Natural killer cell treated with Interleukin-12 subunit alpha and Interleukin-12 subunit beta and Interleukin-15 and Interleukin-18, amount 100 ng/mL, for 72 hours (primary cell): ENCODE measurements at regions not wholly inside any gene's neighbourhood (a gene's known extent, or its start where the extent isn't known, plus 50 kb on each side); places are given as distances from the start of the nearest gene placed in this dataset.

ENCODE experiments used
- ATAC-seq, 2 donors: fragments of 150-1000 bp; cut with Tn5 transposase in 1 of 2; sonication (Bioruptor Pico), chemical (Tn5 transposase) in 1 of 2; 2 replicates each; pipeline ENCODE4 v1.10.0; 2021
- DNase-seq: peaks from one replicate; pipeline ENCODE4 v3.0.0; 2022; ENCODE audit warnings: low spot score
- H3K27ac Mint-ChIP-seq, 2 donors: 1 replicate in 1 of 2; 2 replicates in 1 of 2; pipeline ENCODE4 v1.8.0; 2022; ENCODE audit warnings: mixed read lengths in 2 of 2, mild to moderate bottlenecking in 1 of 2, moderate library complexity in 1 of 2
- H3K27me3 Mint-ChIP-seq, 2 donors: 1 replicate in 1 of 2; 2 replicates in 1 of 2; pipeline ENCODE4 v1.8.0; 2022; ENCODE audit warnings: mixed read lengths in 2 of 2
- H3K36me3 Mint-ChIP-seq: one replicate; pipeline ENCODE4 v1.8.0; 2022; ENCODE audit warnings: mixed read lengths
- H3K4me1 Mint-ChIP-seq, 2 donors: 1 replicate in 1 of 2; 2 replicates in 1 of 2; pipeline ENCODE4 v1.8.0; 2022; ENCODE audit warnings: low read depth in 2 of 2, mixed read lengths in 2 of 2, mild to moderate bottlenecking in 1 of 2
- H3K4me3 Mint-ChIP-seq: one replicate; pipeline ENCODE4 v1.8.0; 2022; ENCODE audit warnings: mixed read lengths
- H3K9me3 Mint-ChIP-seq: 2 replicates; pipeline ENCODE4 v1.8.0; 2022; ENCODE audit warnings: mixed read lengths

DNA sequence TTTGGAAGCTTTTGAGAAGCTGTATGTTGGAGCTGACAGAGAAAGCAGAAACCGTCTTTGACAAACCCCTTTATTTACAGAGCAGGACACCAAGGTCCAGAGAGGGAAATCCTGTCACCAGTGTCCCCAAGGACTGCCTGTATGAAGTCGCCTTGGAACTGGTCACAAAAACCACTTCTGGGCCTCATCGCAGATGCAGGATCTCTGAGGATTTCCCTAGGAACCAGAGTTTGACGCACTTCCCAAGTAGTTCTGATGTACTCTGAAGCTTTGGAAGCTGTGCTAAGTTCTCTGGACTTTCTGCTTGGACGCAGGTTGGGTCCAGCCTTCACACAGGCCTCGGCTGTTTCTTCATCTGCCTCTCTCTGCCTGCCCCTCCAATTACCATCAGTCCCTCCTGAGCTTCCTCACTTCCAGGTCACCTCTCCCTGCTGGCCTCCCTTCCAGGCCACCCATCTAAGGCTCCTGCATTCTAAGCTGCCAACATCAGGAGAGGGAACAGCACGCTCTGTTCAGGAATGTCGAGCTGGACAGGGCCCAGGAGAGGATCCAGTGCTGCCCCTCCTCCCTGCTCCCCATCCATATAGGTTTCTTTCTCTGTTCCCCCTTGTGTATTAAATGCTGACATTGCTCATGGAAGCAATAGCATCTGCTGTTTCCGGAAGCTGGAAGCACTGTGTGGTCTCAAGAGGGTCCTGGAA, 270.8 kb downstream of the OPA1 start:
- Mint-ChIP-seq H3K4me3 (no peak overlapping the region), H3K27me3 (peaks cover 8 to 28% of the 10 kb centered on the region in 2 donors), H3K27ac (no peak overlapping the region), H3K4me1 (no peaks in the 10 kb centered on the region), H3K36me3 (no peaks in the 10 kb centered on the region), H3K9me3 (no peaks in the 10 kb centered on the region)
- peak in 1 of 2 donors; percentile 33 for ATAC-seq
- no peak for DNase-seq

DNA sequence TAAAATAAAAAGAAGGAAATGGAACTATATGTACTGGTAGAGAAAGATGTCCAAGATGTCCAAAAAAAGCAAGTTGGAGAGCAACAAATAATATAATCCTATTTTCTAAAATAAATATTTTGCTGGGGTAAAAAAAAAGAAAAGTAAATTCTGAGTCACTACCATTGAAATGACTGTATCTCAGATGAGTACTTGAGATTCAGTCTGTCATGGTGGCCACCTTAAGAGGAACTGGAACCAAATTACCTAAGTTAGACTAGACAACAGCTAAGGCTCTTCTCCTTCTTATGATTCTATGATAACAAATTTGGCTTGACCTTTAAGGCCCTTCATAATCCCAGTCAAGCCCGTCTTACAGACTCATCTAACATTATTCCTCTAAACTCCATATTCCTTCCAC, 270.6 kb upstream of the HES1 start:
- Mint-ChIP-seq H3K27ac (no peak overlapping the region), H3K27me3 (peaks cover 13 to 30% of the 10 kb centered on the region in 2 donors), H3K4me1 (no peaks in the 10 kb centered on the region), H3K36me3 (no peaks in the 10 kb centered on the region), H3K4me3 (no peak overlapping the region), H3K9me3 (no peaks in the 10 kb centered on the region)
- no peak for ATAC-seq
- DNase-seq, result no peak

DNA sequence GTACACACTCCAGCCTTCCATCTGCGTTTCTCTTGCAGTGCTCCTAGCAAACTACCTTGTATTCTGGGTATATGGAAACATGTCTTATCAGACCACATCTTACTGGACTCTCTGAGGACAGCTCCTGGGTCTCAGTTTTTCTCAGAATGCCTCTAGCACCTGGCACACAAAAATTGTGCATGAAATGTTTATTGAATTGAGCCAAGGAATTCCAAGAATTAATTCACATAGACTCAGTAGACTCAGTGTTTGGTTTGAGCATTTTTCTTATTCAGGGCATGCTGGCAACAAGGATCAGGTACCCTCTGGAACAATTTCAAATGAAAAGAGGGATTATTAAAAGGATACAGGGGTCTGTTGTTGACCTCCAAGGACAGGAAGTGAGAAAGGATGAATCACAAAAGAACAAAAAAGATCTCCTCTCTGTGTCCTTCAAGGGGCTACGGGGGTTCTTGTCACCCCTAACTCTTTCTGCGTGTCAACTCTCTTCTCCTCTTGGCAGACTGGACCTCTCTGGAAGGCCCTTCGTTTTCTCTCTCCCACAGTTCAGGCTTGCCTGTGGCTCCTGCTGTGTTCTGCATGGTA, 270.0 kb upstream of the HES1 start:
- Mint-ChIP-seq H3K4me1 (no peaks in the 10 kb centered on the region), H3K4me3 (no peak overlapping the region), H3K36me3 (no peaks in the 10 kb centered on the region), H3K27ac (no peak overlapping the region), H3K27me3 (peaks cover 16 to 33% of the 10 kb centered on the region in 2 donors), H3K9me3 (no peaks in the 10 kb centered on the region)
- ATAC-seq (no peak), DNase-seq (no peak)

DNA sequence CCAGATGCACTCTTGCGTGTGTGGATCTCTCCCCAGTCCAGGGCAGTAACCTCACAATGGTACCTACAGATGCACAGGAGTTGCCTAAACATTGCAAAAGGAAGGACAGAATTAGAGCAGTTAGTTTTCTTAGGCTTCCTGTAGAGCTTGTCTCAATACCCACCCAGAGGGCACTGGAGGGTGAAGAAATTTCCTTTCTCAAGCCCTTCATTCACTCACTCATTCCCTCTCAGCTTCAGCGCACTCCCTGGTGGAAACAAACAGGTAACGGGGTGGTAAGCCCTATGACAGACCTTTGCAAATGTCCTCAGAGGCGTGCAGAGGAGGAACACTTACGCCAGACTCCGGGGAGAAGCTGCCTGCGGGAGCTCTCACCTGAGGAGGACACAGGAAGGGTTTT, 267.4 kb upstream of the HES1 start:
- DNase-seq (no peak), ATAC-seq (no peak)
- Mint-ChIP-seq H3K4me1 (no peaks in the 10 kb centered on the region), H3K4me3 (no peak overlapping the region), H3K27ac (no peak overlapping the region), H3K27me3 (peaks cover 13 to 22% of the 10 kb centered on the region in 2 donors), H3K36me3 (no peaks in the 10 kb centered on the region), H3K9me3 (no peaks in the 10 kb centered on the region)

DNA sequence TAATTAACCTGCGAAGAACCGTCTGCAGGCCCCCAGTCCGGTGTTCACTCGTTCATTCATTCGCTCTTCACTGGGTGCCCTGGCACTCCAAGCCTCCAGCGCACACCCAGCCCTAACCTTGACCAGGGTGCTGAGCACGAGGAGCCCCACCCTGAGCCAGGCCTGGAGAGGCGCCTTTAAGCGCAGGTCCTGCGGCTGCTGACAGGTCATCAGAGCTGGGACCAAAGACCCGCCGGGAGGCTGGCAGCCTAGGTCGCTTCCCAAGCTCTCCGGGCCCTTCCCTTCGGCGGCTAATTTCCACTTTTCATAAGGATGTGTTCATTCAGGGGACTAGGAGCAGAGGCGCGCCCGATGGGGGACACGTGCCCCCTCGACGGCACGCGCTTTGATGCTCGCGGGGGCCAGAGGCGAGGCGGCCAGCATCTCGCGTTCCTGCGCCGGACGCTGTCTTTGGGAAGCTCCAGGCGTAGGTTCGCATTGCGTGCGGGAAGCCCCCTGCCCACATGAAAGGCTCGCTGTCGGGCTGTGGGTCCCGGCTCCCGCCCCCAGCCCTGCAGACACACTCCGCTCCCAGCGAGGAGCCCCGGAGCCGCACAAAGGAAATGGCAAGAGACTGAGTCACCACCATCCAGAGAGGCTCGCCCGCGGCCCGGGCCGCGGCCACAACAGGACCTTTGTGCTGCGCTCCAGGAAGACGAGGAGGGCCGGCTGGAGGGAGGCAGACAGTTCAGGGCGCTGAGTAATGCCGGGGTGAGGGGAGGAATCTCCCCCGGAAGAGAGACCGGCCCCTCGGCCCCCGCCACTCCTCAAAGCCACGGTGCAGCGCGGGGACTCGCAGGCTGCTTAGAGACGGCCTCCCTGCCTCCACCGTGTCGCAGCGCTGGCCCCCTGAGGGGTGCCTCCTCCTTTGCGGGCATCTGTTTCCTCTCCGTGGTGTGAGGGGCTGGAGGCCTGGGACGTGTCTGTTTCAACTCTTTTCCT, 266.4 kb upstream of the HES1 start:
- peak; percentile 60 to 72 for ATAC-seq
- Mint-ChIP-seq H3K4me1 (no peaks in the 10 kb centered on the region), H3K4me3 (no peak overlapping the region), H3K27me3 (peaks cover 13 to 25% of the 10 kb centered on the region in 2 donors), H3K27ac (no peak overlapping the region), H3K36me3 (no peaks in the 10 kb centered on the region), H3K9me3 (no peaks in the 10 kb centered on the region)
- DNase-seq, result no peak

DNA sequence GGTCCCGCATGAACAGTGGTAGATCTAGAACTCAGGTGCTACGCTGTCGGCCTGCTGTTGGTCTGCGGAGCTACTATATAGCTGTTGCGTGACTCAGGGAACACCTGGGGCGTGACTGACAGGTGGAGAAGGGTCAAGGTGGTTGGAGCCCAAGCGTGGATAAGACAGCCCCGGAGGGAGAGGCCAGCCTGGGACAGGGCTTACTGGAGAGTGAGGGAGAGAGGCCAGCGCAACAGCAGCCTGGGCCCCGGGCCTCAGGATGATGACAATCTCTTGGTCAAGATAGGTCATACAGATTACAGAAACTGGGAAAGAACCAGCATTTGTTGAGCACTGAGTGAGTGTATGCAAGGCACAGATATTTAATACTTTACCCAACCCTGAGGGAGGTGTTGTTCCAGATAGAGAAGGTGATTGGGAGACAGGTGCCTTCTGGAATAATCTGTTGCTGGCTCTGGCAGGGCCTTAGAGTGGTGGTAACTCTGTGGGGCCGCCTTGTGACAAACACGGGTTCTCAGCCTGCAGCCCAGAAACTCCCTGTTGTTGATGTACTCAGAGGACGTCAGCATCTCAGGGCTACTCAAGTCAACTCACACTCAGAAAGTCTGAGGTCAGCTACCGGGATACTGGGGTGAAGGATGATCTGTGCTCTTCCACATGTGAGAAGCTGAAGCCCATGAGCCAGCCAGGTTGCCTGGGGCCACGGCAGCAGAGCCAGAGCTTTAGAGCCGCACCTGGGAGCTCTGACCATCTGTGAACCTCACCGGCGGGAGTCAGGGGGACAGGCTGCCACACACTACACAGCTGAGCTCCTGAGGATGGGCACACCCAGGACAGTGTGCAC, 265.4 kb upstream of the HES1 start:
- H3K27me3 Mint-ChIP-seq, result peaks cover 13 to 29% of the 10 kb centered on the region in 2 donors
- H3K9me3 Mint-ChIP-seq, result no peaks in the 10 kb centered on the region
- H3K4me1 Mint-ChIP-seq, result no peaks in the 10 kb centered on the region
- H3K36me3 Mint-ChIP-seq, result no peaks in the 10 kb centered on the region
- H3K27ac Mint-ChIP-seq, result no peak overlapping the region
- no peak for ATAC-seq
- H3K4me3 Mint-ChIP-seq, result no peak overlapping the region
- no peak for DNase-seq

DNA sequence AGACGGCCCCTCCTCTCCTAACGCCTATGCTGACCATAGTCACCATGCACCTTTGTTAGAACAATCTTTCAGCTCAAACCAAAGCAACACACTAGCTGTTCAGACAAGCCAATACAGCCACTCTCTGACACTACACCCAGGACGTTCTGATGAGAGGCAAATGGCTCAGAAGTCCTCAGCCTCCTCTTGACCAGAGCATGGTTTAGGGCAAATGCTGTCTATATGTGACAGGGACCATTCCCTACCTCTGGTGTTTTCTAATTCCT, 264.8 kb upstream of the HES1 start:
- no peaks in the 10 kb centered on the region for H3K36me3 Mint-ChIP-seq
- ATAC-seq, result no peak
- H3K4me3 Mint-ChIP-seq, result no peak overlapping the region
- peaks cover 13 to 29% of the 10 kb centered on the region in 2 donors for H3K27me3 Mint-ChIP-seq
- DNase-seq, result no peak
- H3K27ac Mint-ChIP-seq, result no peak overlapping the region
- H3K9me3 Mint-ChIP-seq, result no peaks in the 10 kb centered on the region
- H3K4me1 Mint-ChIP-seq, result no peaks in the 10 kb centered on the region

DNA sequence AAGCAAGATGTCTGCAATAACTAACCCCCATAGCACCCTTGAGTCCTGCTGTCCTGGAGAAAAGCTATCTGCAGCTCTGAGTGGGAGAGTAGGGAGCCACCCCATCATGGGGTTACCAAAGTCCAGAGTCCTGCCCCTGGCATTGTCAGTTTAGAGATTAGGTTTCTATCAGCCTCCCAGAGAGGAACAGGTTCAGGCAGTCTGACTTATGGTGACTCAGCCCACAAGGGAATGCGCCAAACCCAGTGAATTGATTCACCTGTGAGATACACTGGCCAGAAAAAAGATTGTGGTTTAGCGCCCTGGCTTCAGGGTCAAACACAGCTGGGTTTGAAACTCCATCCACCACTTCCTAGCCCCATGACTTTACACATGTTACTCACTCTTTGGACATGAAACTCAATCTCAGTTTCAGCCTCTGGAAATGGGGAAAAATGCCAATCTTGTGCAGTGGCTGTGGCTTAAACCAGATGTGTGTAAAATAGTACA, 263.6 kb upstream of the HES1 start:
- ATAC-seq (peak in 1 of 2 donors; percentile 40), DNase-seq (no peak)
- Mint-ChIP-seq H3K4me3 (no peak overlapping the region), H3K36me3 (no peaks in the 10 kb centered on the region), H3K4me1 (no peaks in the 10 kb centered on the region), H3K27me3 (peaks cover 21 to 40% of the 10 kb centered on the region in 2 donors), H3K9me3 (no peaks in the 10 kb centered on the region), H3K27ac (no peak overlapping the region)

DNA sequence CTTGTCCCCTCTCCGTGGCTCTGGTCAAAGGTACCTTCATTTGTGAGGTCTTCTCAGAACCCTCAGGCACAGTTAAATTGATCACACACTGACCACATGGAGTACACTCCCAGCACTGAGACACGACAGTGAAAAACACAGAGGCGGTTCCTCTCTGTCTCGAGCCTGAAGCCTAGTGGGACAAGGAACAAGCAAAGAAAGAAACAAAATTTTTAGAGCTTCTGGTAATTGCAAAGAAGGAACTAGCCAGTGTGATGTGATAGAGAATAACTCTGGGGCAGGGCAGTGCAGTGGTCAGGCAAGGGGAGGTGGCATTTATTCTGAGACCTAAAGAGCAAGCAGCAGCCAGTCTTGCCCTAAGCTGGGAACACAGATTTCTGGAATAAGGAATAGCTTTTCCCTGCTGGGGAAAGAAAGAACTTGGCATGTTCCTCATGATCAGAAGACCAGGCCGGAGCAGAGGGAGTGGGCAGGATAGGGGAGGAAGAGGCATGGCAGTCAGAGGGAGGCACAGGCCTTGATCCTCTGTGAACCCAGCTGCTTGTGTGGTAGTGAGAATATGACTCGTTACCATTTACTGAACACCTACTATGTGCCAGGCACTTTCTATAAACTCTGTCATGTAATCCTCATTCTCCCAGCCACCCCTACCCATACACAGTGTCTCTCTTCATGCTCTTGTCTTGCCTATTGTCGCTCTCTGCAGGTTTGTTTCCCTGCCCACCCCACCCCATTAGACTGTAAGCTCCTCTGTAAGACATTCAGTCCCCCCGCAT, 262.3 kb upstream of the HES1 start:
- DNase-seq (no peak), ATAC-seq (no peak)
- Mint-ChIP-seq H3K4me3 (no peak overlapping the region), H3K27ac (no peak overlapping the region), H3K27me3 (peaks cover 19 to 41% of the 10 kb centered on the region in 2 donors), H3K36me3 (no peaks in the 10 kb centered on the region), H3K9me3 (no peaks in the 10 kb centered on the region), H3K4me1 (no peaks in the 10 kb centered on the region)

DNA sequence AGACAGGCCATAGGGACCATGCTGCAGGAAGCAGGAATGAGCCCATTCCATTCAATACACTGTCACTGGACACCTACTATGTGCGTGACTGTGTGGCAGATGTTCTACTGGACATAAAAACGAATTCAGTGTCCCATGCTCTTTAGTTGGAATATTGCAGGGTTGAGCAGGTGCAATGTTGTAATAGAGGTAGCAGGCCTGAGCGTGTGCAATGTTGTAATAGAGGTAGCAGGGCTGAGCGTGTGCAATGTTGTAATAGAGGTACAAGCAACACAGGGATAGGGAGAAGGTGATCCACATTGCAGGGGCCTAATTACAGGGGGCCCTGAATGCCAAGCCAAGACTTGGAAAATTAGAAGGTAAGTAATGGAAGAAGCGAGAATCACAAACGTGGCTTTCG, 261.4 kb upstream of the HES1 start:
- no peak overlapping the region for H3K4me3 Mint-ChIP-seq
- no peaks in the 10 kb centered on the region for H3K9me3 Mint-ChIP-seq
- peaks cover 16 to 44% of the 10 kb centered on the region in 2 donors for H3K27me3 Mint-ChIP-seq
- H3K27ac Mint-ChIP-seq, result no peak overlapping the region
- DNase-seq (no peak), ATAC-seq (no peak)
- no peaks in the 10 kb centered on the region for H3K36me3 Mint-ChIP-seq
- no peaks in the 10 kb centered on the region for H3K4me1 Mint-ChIP-seq

DNA sequence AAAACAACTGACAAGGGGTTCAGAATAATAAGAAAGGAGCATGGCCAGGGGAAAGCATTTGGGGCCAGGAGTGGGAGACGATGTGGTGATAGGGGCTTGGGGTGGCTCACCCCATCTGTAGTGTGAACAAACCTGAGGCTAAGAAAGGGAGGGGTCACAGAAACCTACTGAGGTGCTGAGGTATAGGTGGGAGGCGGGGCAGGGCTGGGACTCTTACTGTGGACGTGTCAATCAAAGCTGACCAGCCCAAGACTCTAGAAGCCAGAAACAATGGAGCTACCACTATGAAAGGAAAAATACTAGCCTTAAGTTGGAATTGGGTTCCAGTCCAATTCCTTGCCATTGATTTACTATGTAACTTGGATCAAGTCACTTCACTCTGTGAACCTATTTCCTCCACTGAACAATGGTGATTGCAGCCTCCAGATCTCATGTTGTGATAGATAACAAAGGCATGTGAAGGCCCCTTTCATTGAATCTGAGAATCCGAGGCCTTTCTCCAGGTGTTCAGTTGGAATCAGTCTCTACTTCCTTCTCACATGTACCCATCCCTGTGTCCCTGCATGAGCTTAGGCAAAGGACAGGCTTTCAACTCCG, 260.9 kb upstream of the HES1 start:
- no peak for ATAC-seq
- no peaks in the 10 kb centered on the region for H3K9me3 Mint-ChIP-seq
- H3K27ac Mint-ChIP-seq, result no peak overlapping the region
- no peak for DNase-seq
- H3K4me3 Mint-ChIP-seq, result no peak overlapping the region
- H3K4me1 Mint-ChIP-seq, result no peaks in the 10 kb centered on the region
- H3K27me3 Mint-ChIP-seq, result peaks cover 14 to 46% of the 10 kb centered on the region in 2 donors
- no peaks in the 10 kb centered on the region for H3K36me3 Mint-ChIP-seq

DNA sequence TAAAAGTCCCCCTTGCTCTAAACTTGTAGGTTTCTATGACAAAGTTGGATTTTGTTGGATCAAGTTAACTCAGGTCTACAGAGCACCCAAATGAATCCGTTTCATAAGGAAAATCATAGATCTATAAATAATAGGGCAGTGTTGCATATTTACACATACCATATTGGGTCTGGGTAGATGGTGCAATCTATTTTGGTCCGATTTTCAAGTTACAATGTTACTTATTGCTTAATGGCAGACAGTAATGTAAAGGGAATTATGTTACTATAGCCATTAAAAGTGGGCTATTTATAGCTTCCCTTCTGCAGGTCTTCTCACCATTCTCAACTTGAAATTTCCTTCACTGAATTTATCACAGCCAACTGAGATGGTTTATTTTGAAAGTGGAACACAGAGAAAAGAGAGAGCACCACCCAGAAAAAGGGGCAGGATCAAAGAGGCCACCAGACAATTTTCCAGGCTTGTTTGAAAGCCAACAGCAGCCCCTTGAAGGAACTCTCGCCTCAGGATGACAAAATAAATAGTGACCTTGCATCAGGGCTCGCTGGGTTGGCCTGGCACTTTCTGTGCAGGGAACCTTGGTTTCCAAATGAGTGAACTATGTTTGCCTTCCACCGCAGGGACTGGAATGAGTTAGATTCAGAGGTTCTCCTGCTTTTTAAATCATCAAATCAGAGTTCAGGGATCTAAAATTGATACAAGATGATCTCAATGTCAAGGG, 260.2 kb upstream of the HES1 start:
- Mint-ChIP-seq H3K4me3 (no peak overlapping the region), H3K4me1 (no peaks in the 10 kb centered on the region), H3K9me3 (no peaks in the 10 kb centered on the region), H3K36me3 (no peaks in the 10 kb centered on the region), H3K27me3 (peaks cover 10 to 40% of the 10 kb centered on the region in 2 donors), H3K27ac (no peak overlapping the region)
- ATAC-seq (no peak), DNase-seq (no peak)
